ENCODE measurements at regions not wholly inside any gene's neighbourhood (a gene's known extent, or its start where the extent isn't known, plus 50 kb on each side); places are given as distances from the start of the nearest gene placed in this dataset.

- TF ChIP-seq CTCF (IDR thresholded peaks at IDR 0.05) (no peak), EZH2 (IDR thresholded peaks at IDR 0.05; ENCODE audit: borderline replicate concordance, insufficient read depth, low read depth, low read length, poor library complexity, severe bottlenecking) (no peak)
Observed at GRCh38 chr20:17866234-17867001, 102.2 kb downstream of the SNX5 start.
